H1 (cell line): ENCODE measurements at regions not wholly inside any gene's neighbourhood (a gene's known extent, or its start where the extent isn't known, plus 50 kb on each side); places are given as distances from the start of the nearest gene placed in this dataset.

Source experiments
- CTCF ChIA-PET: fragments of 300-600 bp; sonication (Branson Sonifier 250); formaldehyde crosslinking; loops from one replicate; lab custom pipeline; 2021; ENCODE audit not compliant: partially characterized antibody; lab: Charles Lee
- POLR2A ChIA-PET: fragments of 300-600 bp; sonication (Branson Sonifier 250); formaldehyde crosslinking; loops from one replicate; lab custom pipeline; 2021; ENCODE audit warnings: inconsistent platforms; ENCODE audit not compliant: partially characterized antibody; lab: Charles Lee
- DNase-seq, 2 experiments: peaks; one replicate each; pipeline versions ENCODE4 v3.0.0 to v3.0.0-alpha.2; 2010 to 2022; ENCODE audit warnings: low spot score in 2 of 2, low read depth in 1 of 2, mixed read lengths in 1 of 2
- FAIRE-seq: peaks from 2 replicates; lab custom pipeline; 2011; peaks lifted over from hg19 to GRCh38; lab: Jason Lieb, UNC
- H2AFZ ChIP-seq: 2 replicates; pipeline ENCODE4 v1.8.1; 2012; ENCODE audit warnings: low read length, inconsistent platforms
- H2AK5ac ChIP-seq: 2 replicates; pipeline ENCODE4 v1.6.1; 2013; ENCODE audit warnings: low read depth, low read length
- H2BK120ac ChIP-seq: replicated peaks from 2 replicates; pipeline ENCODE3; 2013; ENCODE audit warnings: low read depth, low read length, inconsistent platforms
- H2BK12ac ChIP-seq: 2 replicates; pipeline ENCODE4 v1.6.1; 2013; ENCODE audit warnings: low read depth, low read length
- H2BK15ac ChIP-seq: 2 replicates; pipeline ENCODE4 v1.6.1; 2013; ENCODE audit warnings: low read length
- H2BK20ac ChIP-seq: 2 replicates; pipeline ENCODE4 v1.6.1; 2013; ENCODE audit warnings: low read length
- H2BK5ac ChIP-seq: 2 replicates; pipeline ENCODE4 v1.6.1; 2013; ENCODE audit warnings: low read depth, low read length
- H3K14ac ChIP-seq: 2 replicates; pipeline ENCODE4 v1.6.1; 2013; ENCODE audit warnings: inconsistent platforms; ENCODE audit not compliant: insufficient read length
- H3K18ac ChIP-seq: 2 replicates; pipeline ENCODE4 v1.6.1; 2013; ENCODE audit warnings: low read length; ENCODE audit errors: extremely low read depth
- H3K23ac ChIP-seq: 2 replicates; pipeline ENCODE4 v1.6.1; 2013; ENCODE audit warnings: inconsistent platforms; ENCODE audit not compliant: insufficient read length
- H3K23me2 ChIP-seq: 2 replicates; pipeline ENCODE4 v1.6.1; 2013; ENCODE audit warnings: low read depth, low read length
- H3K27ac ChIP-seq: 2 replicates; pipeline ENCODE4 v1.6.1; 2011; ENCODE audit warnings: low read depth, low read length, inconsistent platforms
- H3K27me3 ChIP-seq, 4 experiments: replicated peaks in 1 of 4; 1 replicate in 1 of 4; 2 replicates in 3 of 4; pipeline versions ENCODE4 v1.6.1 to v1.8.1; 2011 to 2013; ENCODE audit warnings: low read length in 3 of 4, mild to moderate bottlenecking in 3 of 4, inconsistent platforms in 2 of 4, mixed read lengths in 2 of 4, moderate library complexity in 1 of 4; ENCODE audit not compliant: control insufficient read depth in 3 of 4, insufficient read depth in 3 of 4; ENCODE audit errors: extremely low read depth in 1 of 4
- H3K36me3 ChIP-seq, 4 experiments: 2 replicates each; pipeline versions ENCODE4 v1.6.1 to v1.8.1; 2011 to 2013; ENCODE audit warnings: mild to moderate bottlenecking in 4 of 4, low read length in 3 of 4, moderate library complexity in 2 of 4, control low read depth in 1 of 4, inconsistent platforms in 1 of 4; ENCODE audit not compliant: insufficient read depth in 4 of 4, control insufficient read depth in 2 of 4
- H3K4ac ChIP-seq: replicated peaks from 2 replicates; pipeline ENCODE3; 2013; ENCODE audit warnings: low read length, low read depth, mixed read lengths, inconsistent platforms; ENCODE audit not compliant: insufficient read length
- H3K4me1 ChIP-seq, 4 experiments: replicated peaks in 1 of 4; 1 replicate in 1 of 4; 2 replicates in 3 of 4; pipeline versions ENCODE4 v1.6.1 to v1.8.1; 2011 to 2013; ENCODE audit warnings: low read length in 3 of 4, inconsistent platforms in 2 of 4, mixed read lengths in 1 of 4; ENCODE audit not compliant: insufficient read depth in 4 of 4, control insufficient read depth in 3 of 4
- H3K4me2 ChIP-seq, 2 experiments: 2 replicates each; pipeline versions ENCODE4 v1.6.1 to v1.8.1; 2011 to 2013; ENCODE audit warnings: low read depth in 2 of 2, low read length in 2 of 2, control low read depth in 1 of 2, inconsistent platforms in 1 of 2, mild to moderate bottlenecking in 1 of 2; ENCODE audit not compliant: insufficient read depth in 1 of 2
- H3K4me3 ChIP-seq, 4 experiments: fragments of 200-600, 300-600 bp in 1 of 4; sonication (generic), shearing (Covaris generic), sonication (Bioruptor Twin) in 1 of 4; 2 replicates each; pipeline versions ENCODE4 v1.5.1 to v1.8.1; 2011 to 2016; ENCODE audit warnings: low read length in 4 of 4, low read depth in 3 of 4, control low read depth in 2 of 4, inconsistent platforms in 2 of 4, mild to moderate bottlenecking in 2 of 4, mixed read lengths in 1 of 4, moderate library complexity in 1 of 4; ENCODE audit not compliant: insufficient read depth in 2 of 4; ENCODE audit errors: extremely low read depth in 1 of 4
- H3K56ac ChIP-seq: replicated peaks from 2 replicates; pipeline ENCODE3; 2013; ENCODE audit warnings: low read depth, mild to moderate bottlenecking, mixed read lengths, low read length, inconsistent platforms; ENCODE audit not compliant: insufficient read length
- H3K79me1 ChIP-seq: 2 replicates; pipeline ENCODE4 v1.6.1; 2013; ENCODE audit warnings: low read depth, low read length, control low read depth
- H3K79me2 ChIP-seq, 2 experiments: 2 replicates each; pipeline versions ENCODE4 v1.6.1 to v1.8.1; 2012 to 2013; ENCODE audit warnings: low read length in 2 of 2, mild to moderate bottlenecking in 2 of 2, inconsistent platforms in 1 of 2; ENCODE audit not compliant: insufficient read depth in 2 of 2, control insufficient read depth in 1 of 2
- H3K9ac ChIP-seq, 4 experiments: replicated peaks in 1 of 4; 1 replicate in 1 of 4; 2 replicates in 3 of 4; pipeline versions ENCODE4 v1.6.1 to v1.8.1; 2011 to 2013; ENCODE audit warnings: low read depth in 3 of 4, low read length in 3 of 4, control low read depth in 2 of 4, mild to moderate bottlenecking in 2 of 4, moderate library complexity in 2 of 4, inconsistent platforms in 1 of 4; ENCODE audit errors: extremely low read depth in 1 of 4
- H3K9me3 ChIP-seq, 2 experiments: 2 replicates each; pipeline versions ENCODE4 v1.6.1 to v1.8.1; 2012 to 2013; ENCODE audit warnings: mild to moderate bottlenecking in 2 of 2, moderate library complexity in 2 of 2, control low read depth in 1 of 2, inconsistent platforms in 1 of 2, low read depth in 1 of 2, low read length in 1 of 2, mixed read lengths in 1 of 2; ENCODE audit not compliant: insufficient read depth in 2 of 2
- H4K20me1 ChIP-seq, 2 experiments: replicated peaks in 1 of 2; 2 replicates each; pipeline versions ENCODE3 to v1.8.1; 2011 to 2013; ENCODE audit warnings: inconsistent platforms in 2 of 2, low read length in 2 of 2, mild to moderate bottlenecking in 1 of 2; ENCODE audit not compliant: insufficient read depth in 2 of 2, control insufficient read depth in 1 of 2
- H4K5ac ChIP-seq: 2 replicates; pipeline ENCODE4 v1.6.1; 2013; ENCODE audit warnings: low read length, low read depth, mixed read lengths, inconsistent platforms; ENCODE audit not compliant: insufficient read length
- H4K8ac ChIP-seq: 2 replicates; pipeline ENCODE4 v1.8.0; 2013; ENCODE audit warnings: mild to moderate bottlenecking, moderate library complexity, low read length, inconsistent platforms; ENCODE audit not compliant: insufficient read depth; ENCODE audit errors: extremely low read depth
- H4K91ac ChIP-seq: replicated peaks from 2 replicates; pipeline ENCODE3; 2013; ENCODE audit warnings: low read length, mixed read lengths, inconsistent platforms; ENCODE audit not compliant: insufficient read length
- CBX5 ChIP-seq: fragments of 300-800, 300-1000 bp; sonication (generic); IDR thresholded peaks from 2 replicates; pipeline ENCODE4 v1.7.1; 2016; ENCODE audit warnings: antibody characterized with exemption, low read length, low read depth
- FOSL1 ChIP-seq: IDR thresholded peaks from 2 replicates; pipeline ENCODE4 v1.6.1; 2011; ENCODE audit warnings: mild to moderate bottlenecking, low read depth, low read length, moderate library complexity; ENCODE audit not compliant: insufficient read depth
- SIRT6 ChIP-seq: IDR thresholded peaks from one replicate; pipeline ENCODE4 v1.7.1; 2012; ENCODE audit warnings: low read length, inconsistent platforms
- SIX5 ChIP-seq: IDR thresholded peaks from 2 replicates; pipeline ENCODE4 v1.6.1; 2011; ENCODE audit warnings: mild to moderate bottlenecking, low read depth, low read length
- SP1 ChIP-seq: IDR thresholded peaks from 2 replicates; pipeline ENCODE4 v1.6.1; 2011; ENCODE audit warnings: low read depth, low read length
- TAF1 ChIP-seq: IDR thresholded peaks from 2 replicates; pipeline ENCODE4 v1.6.1; 2011; ENCODE audit warnings: mild to moderate bottlenecking, low read depth, low read length
- WGBS, 2 experiments: shearing (Covaris generic) in 1 of 2; methylation state at CpG; one replicate each; pipeline versions ENCODE4 v1.1.6 to v1.1.7; 2013 to 2015; ENCODE audit warnings: low lambda C conversion rate in 2 of 2, mixed read lengths in 2 of 2, inconsistent platforms in 1 of 2, low coverage in 1 of 2, missing lambda C conversion rate in 1 of 2; ENCODE audit not compliant: insufficient replicate concordance in 2 of 2, insufficient coverage in 1 of 2, insufficient read length in 1 of 2; ENCODE audit errors: extremely low coverage in 1 of 2, missing lambda C conversion rate in 1 of 2; 5-methylcytosine and 5-hydroxymethylcytosine counted together

DNA sequence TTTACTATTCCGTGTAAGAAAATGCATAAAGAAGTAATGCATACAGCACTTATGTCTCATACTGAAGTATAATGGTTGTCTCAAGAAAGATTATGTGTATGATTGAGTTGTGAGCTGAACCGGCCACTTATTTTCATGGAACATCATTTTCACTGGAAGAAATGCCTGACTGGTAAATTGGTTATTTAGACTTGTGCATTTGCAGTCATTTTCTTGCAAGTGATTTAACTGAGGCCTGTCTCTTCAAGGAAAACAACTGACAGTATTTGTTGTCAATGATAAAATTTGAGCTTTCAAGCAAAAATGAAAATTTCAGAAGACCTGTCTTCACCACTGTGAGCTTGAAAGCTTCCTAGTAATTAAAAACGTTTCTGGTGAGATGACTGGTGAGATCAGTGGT, 62.7 kb upstream of the RPS6KA3 start:
- H3K4me1 ChIP-seq: no peaks in the 10 kb centered on the region; a peak in 1 of 7 replicates
- no peak overlapping the region for H2BK20ac ChIP-seq
- H2AK5ac ChIP-seq: no peak overlapping the region
- no peaks in the 10 kb centered on the region for H3K9me3 ChIP-seq
- FAIRE-seq: no peak
- no peak overlapping the region for H3K4me3 ChIP-seq
- H2BK12ac ChIP-seq: no peak overlapping the region
- H3K36me3 ChIP-seq: no peaks in the 10 kb centered on the region
- H3K27me3 ChIP-seq: peaks cover 10 to 29% (median 28%) of the 10 kb centered on the region in 4 experiments
- no peak overlapping the region for H2AFZ ChIP-seq
- no peak overlapping the region for H3K4ac ChIP-seq
- 62% methylated on average over 3 of the region's 3 CpGs; no CpG with 5 or more reads in 1 of the 2 experiments for WGBS, 2 experiments
- H3K9ac ChIP-seq: no peak overlapping the region
- DNase-seq: no peak
- TF ChIP-seq SIX5 (no peak), TAF1 (no peak), SIRT6 (no peak), CBX5 (no peak), SP1 (no peak), FOSL1 (no peak)
- H3K18ac ChIP-seq: no peak overlapping the region
- POLR2A ChIA-PET: no interaction called here
- H3K14ac ChIP-seq: no peak overlapping the region
- no peaks in the 10 kb centered on the region for H4K20me1 ChIP-seq
- H4K91ac ChIP-seq: no peak overlapping the region
- no peak overlapping the region for H3K56ac ChIP-seq
- no peak overlapping the region for H3K4me2 ChIP-seq
- CTCF ChIA-PET: no interaction called here
- no peaks in the 10 kb centered on the region for H3K79me2 ChIP-seq
- H4K5ac ChIP-seq: no peak overlapping the region
- no peak overlapping the region for H2BK120ac ChIP-seq
- H3K23me2 ChIP-seq: no peaks in the 10 kb centered on the region
- H2BK15ac ChIP-seq: no peak overlapping the region
- no peaks in the 10 kb centered on the region for H3K79me1 ChIP-seq
- H4K8ac ChIP-seq: no peak overlapping the region
- H3K27ac ChIP-seq: no peak overlapping the region
- H3K23ac ChIP-seq: no peak overlapping the region
- no peak overlapping the region for H2BK5ac ChIP-seq
